Testis (tissue), 2 donors: ENCODE measurements at regions not wholly inside any gene's neighbourhood (a gene's known extent, or its start where the extent isn't known, plus 50 kb on each side); places are given as distances from the start of the nearest gene placed in this dataset.
"Not testable (repeated sequence)": the region's sequence is repeated elsewhere in the genome, so short reads cannot be mapped to it uniquely, and the experiment has no call there.

Source experiments
- POLR2A ChIP-seq: fragments of 450-650 bp; IDR thresholded peaks from one replicate; pipeline ENCODE4 v1.6.1; 2017; ENCODE audit warnings: antibody characterized with exemption, mild to moderate bottlenecking, moderate library complexity
- TF ChIP-seq, protein P1 (sequence below), 3 experiments: fragments of 450-650 bp in 2 of 3; fragments of 200-600 bp in 1 of 3; sonication (generic) in 1 of 3; IDR thresholded peaks; one replicate each; pipeline ENCODE4 v1.5.1; 2016 to 2019; ENCODE audit warnings: antibody characterized with exemption in 3 of 3, mild to moderate bottlenecking in 2 of 3, moderate library complexity in 1 of 3

DNA sequence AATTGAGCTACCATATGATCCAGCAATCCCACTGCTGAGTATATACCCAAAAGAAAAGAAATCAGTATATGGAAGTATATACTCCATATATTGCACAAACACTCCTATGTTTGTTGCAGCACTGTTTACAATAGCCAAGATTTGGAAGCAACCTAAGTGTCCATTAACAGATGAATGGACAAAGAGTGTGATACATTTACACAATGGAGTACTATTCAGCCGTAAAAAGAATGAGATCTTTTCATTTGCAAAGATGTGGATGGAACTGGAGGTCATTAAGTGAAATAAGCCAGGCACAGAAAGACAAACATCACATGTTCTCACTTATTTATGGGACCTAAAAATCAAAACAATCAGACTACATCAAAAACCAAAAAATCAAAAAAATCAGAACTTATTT is 133.4 kb upstream of the ADCY1 start:
- TF ChIP-seq, protein P1, sequence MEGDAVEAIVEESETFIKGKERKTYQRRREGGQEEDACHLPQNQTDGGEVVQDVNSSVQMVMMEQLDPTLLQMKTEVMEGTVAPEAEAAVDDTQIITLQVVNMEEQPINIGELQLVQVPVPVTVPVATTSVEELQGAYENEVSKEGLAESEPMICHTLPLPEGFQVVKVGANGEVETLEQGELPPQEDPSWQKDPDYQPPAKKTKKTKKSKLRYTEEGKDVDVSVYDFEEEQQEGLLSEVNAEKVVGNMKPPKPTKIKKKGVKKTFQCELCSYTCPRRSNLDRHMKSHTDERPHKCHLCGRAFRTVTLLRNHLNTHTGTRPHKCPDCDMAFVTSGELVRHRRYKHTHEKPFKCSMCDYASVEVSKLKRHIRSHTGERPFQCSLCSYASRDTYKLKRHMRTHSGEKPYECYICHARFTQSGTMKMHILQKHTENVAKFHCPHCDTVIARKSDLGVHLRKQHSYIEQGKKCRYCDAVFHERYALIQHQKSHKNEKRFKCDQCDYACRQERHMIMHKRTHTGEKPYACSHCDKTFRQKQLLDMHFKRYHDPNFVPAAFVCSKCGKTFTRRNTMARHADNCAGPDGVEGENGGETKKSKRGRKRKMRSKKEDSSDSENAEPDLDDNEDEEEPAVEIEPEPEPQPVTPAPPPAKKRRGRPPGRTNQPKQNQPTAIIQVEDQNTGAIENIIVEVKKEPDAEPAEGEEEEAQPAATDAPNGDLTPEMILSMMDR (IDR thresholded peaks at IDR 0.05), result not testable (repeated sequence)
- TF ChIP-seq POLR2A, result not testable (repeated sequence)
